H9 (cell line): ENCODE measurements at regions not wholly inside any gene's neighbourhood (a gene's known extent, or its start where the extent isn't known, plus 50 kb on each side); places are given as distances from the start of the nearest gene placed in this dataset.

Experiments used
- DNase-seq: peaks from one replicate; pipeline ENCODE4 v3.0.0-alpha.2; 2017
- H2AFZ ChIP-seq: one replicate; pipeline ENCODE4 v1.6.1; 2013; ENCODE audit warnings: mild to moderate bottlenecking, low read length, control low read depth, moderate library complexity
- H2AK5ac ChIP-seq: 2 replicates; pipeline ENCODE4 v1.6.1; 2013; ENCODE audit warnings: low read length, control low read depth, mixed read lengths; ENCODE audit not compliant: insufficient read length
- H2BK120ac ChIP-seq: one replicate; pipeline ENCODE4 v1.6.1; 2013; ENCODE audit warnings: low read depth, mild to moderate bottlenecking, low read length, control low read depth, inconsistent platforms; ENCODE audit not compliant: poor library complexity, severe bottlenecking
- H2BK12ac ChIP-seq: 2 replicates; pipeline ENCODE4 v1.6.1; 2013; ENCODE audit warnings: low read length, control low read depth, mixed read lengths, low read depth; ENCODE audit not compliant: insufficient read length
- H2BK15ac ChIP-seq: 2 replicates; pipeline ENCODE4 v1.6.1; 2013; ENCODE audit warnings: low read depth, low read length, control low read depth
- H2BK20ac ChIP-seq: one replicate; pipeline ENCODE4 v1.6.1; 2013; ENCODE audit warnings: low read depth, mild to moderate bottlenecking, low read length, control low read depth, inconsistent platforms; ENCODE audit not compliant: poor library complexity, severe bottlenecking
- H2BK5ac ChIP-seq: 2 replicates; pipeline ENCODE4 v1.6.1; 2013; ENCODE audit warnings: low read length, control low read depth, mixed read lengths; ENCODE audit not compliant: insufficient read length
- H3K14ac ChIP-seq: 2 replicates; pipeline ENCODE4 v1.6.1; 2013; ENCODE audit warnings: low read length, control low read depth; ENCODE audit not compliant: insufficient read depth
- H3K18ac ChIP-seq: 2 replicates; pipeline ENCODE4 v1.6.1; 2013; ENCODE audit warnings: low read depth, mild to moderate bottlenecking, mixed read lengths, low read length, control low read depth; ENCODE audit not compliant: insufficient read length
- H3K23ac ChIP-seq: 2 replicates; pipeline ENCODE4 v1.6.1; 2013; ENCODE audit warnings: low read length, control low read depth, mixed read lengths, low read depth; ENCODE audit not compliant: insufficient read length
- H3K23me2 ChIP-seq: 2 replicates; pipeline ENCODE4 v1.6.1; 2013; ENCODE audit warnings: low read depth, mild to moderate bottlenecking, mixed read lengths, low read length, control low read depth; ENCODE audit not compliant: insufficient read length, poor library complexity, severe bottlenecking
- H3K27ac ChIP-seq: 2 replicates; pipeline ENCODE4 v1.5.1; 2013; ENCODE audit warnings: low read length, control low read depth, mixed read lengths, low read depth; ENCODE audit not compliant: insufficient read length
- H3K27me3 ChIP-seq: 2 replicates; pipeline ENCODE4 v1.6.1; 2013; ENCODE audit warnings: low read length, control low read depth, inconsistent platforms; ENCODE audit not compliant: insufficient read depth
- H3K4ac ChIP-seq: 2 replicates; pipeline ENCODE4 v1.6.1; 2013; ENCODE audit warnings: low read depth, mild to moderate bottlenecking, control low read depth, inconsistent platforms, low read length, moderate library complexity
- H3K4me1 ChIP-seq: 2 replicates; pipeline ENCODE4 v1.6.1; 2013; ENCODE audit warnings: low read length, control low read depth, inconsistent platforms; ENCODE audit not compliant: insufficient read depth
- H3K4me2 ChIP-seq: 2 replicates; pipeline ENCODE4 v1.6.1; 2013; ENCODE audit warnings: low read length, control low read depth, mixed read lengths; ENCODE audit not compliant: insufficient read length, insufficient read depth
- H3K56ac ChIP-seq: 2 replicates; pipeline ENCODE4 v1.6.1; 2013; ENCODE audit warnings: low read depth, mild to moderate bottlenecking, mixed read lengths, low read length, control low read depth; ENCODE audit not compliant: insufficient read length
- H3K79me1 ChIP-seq: 2 replicates; pipeline ENCODE4 v1.6.1; 2013; ENCODE audit warnings: low read depth, mild to moderate bottlenecking, moderate library complexity, low read length, control low read depth, inconsistent platforms; ENCODE audit not compliant: insufficient read depth, poor library complexity, severe bottlenecking
- H3K79me2 ChIP-seq: 2 replicates; pipeline ENCODE4 v1.6.1; 2013; ENCODE audit warnings: low read length, control low read depth, inconsistent platforms; ENCODE audit not compliant: insufficient read depth
- H3K9ac ChIP-seq: 2 replicates; pipeline ENCODE4 v1.6.1; 2013; ENCODE audit warnings: low read length, control low read depth, mixed read lengths; ENCODE audit not compliant: insufficient read length; ENCODE audit errors: extremely low read depth
- H3K9me3 ChIP-seq: one replicate; pipeline ENCODE4 v1.6.1; 2013; ENCODE audit warnings: low read depth, low read length, inconsistent platforms; ENCODE audit not compliant: control insufficient read depth
- H3T11ph ChIP-seq: one replicate; pipeline ENCODE4 v1.6.1; 2013; ENCODE audit warnings: mild to moderate bottlenecking, low read length, control low read depth, inconsistent platforms
- H4K20me1 ChIP-seq: one replicate; pipeline ENCODE4 v1.6.1; 2013; ENCODE audit not compliant: control insufficient read depth, insufficient read length, insufficient read depth
- H4K5ac ChIP-seq: 2 replicates; pipeline ENCODE4 v1.6.1; 2013; ENCODE audit warnings: low read depth, mild to moderate bottlenecking, mixed read lengths, low read length, control low read depth; ENCODE audit not compliant: insufficient read length
- H4K8ac ChIP-seq: replicated peaks from 2 replicates; pipeline ENCODE4 v1.6.1; 2013; ENCODE audit warnings: low read length, control low read depth, mixed read lengths, low read depth; ENCODE audit not compliant: insufficient read length
- H4K91ac ChIP-seq: 2 replicates; pipeline ENCODE4 v1.6.1; 2013; ENCODE audit warnings: low read depth, mild to moderate bottlenecking, moderate library complexity, mixed read lengths, low read length, control low read depth; ENCODE audit not compliant: insufficient read length
- H3K27ac Mint-ChIP-seq, 3 experiments: 2 replicates in 2 of 3; 3 replicates in 1 of 3; pipeline ENCODE4 v1.8.0; 2020 to 2021; ENCODE audit warnings: mixed read lengths in 3 of 3, mild to moderate bottlenecking in 1 of 3, moderate library complexity in 1 of 3
- H3K27me3 Mint-ChIP-seq: 2 replicates; pipeline ENCODE4 v1.8.0; 2021; ENCODE audit warnings: low read depth, mild to moderate bottlenecking, moderate library complexity, mixed read lengths
- H3K36me3 Mint-ChIP-seq, 3 experiments: 2 replicates in 2 of 3; 3 replicates in 1 of 3; pipeline ENCODE4 v1.8.0; 2020 to 2021; ENCODE audit warnings: low read depth in 3 of 3, mixed read lengths in 3 of 3; ENCODE audit not compliant: insufficient read depth in 1 of 3
- H3K4me1 Mint-ChIP-seq, 2 experiments: 2 replicates each; pipeline ENCODE4 v1.8.0; 2020; ENCODE audit warnings: mixed read lengths in 2 of 2
- H3K4me3 Mint-ChIP-seq, 2 experiments: 2 replicates in 1 of 2; 3 replicates in 1 of 2; pipeline ENCODE4 v1.8.0; 2020 to 2021; ENCODE audit warnings: mild to moderate bottlenecking in 2 of 2, mixed read lengths in 2 of 2, moderate library complexity in 1 of 2
- H3K9me3 Mint-ChIP-seq, 2 experiments: 2 replicates in 1 of 2; 3 replicates in 1 of 2; pipeline ENCODE4 v1.8.0; 2020; ENCODE audit warnings: mild to moderate bottlenecking in 2 of 2, mixed read lengths in 2 of 2, moderate library complexity in 1 of 2
- CTCF ChIP-seq: fragments of 200-600 bp; sonication (generic); conservative IDR thresholded peaks from 3 replicates; pipeline ENCODE4 v1.8.0; 2021; ENCODE audit warnings: antibody characterized with exemption, mild to moderate bottlenecking
- WGBS: extraction: QIAGEN DNeasy Blood & Tissue Kit; methylation state at CpG from one replicate; pipeline ENCODE4 v1.1.7; 2013; ENCODE audit warnings: missing lambda C conversion rate, low lambda C conversion rate, mixed read lengths; ENCODE audit not compliant: insufficient read length; ENCODE audit errors: extremely low coverage; 5-methylcytosine and 5-hydroxymethylcytosine counted together

- H4K8ac ChIP-seq, result no peak overlapping the region
- no peaks in the 10 kb centered on the region for H3K23me2 ChIP-seq
- no peak overlapping the region for H2BK15ac ChIP-seq
- no peak for TF ChIP-seq CTCF
- H2BK12ac ChIP-seq, result no peak overlapping the region
- no peak overlapping the region for H2BK120ac ChIP-seq
- no peak overlapping the region for H3K18ac ChIP-seq
- H3K27ac ChIP-seq, result no peak overlapping the region
- H3K4ac ChIP-seq, result no peak overlapping the region
- peaks cover 100% of the 10 kb centered on the region for H3K9me3 ChIP-seq
- no peak overlapping the region for H3T11ph ChIP-seq
- H3K9me3 Mint-ChIP-seq, result peaks cover 96 to 97% of the 10 kb centered on the region in 2 experiments
- H4K20me1 ChIP-seq, result no peaks in the 10 kb centered on the region
- H3K4me1 Mint-ChIP-seq, result no peaks in the 10 kb centered on the region
- no peaks in the 10 kb centered on the region for H3K79me2 ChIP-seq
- no peak overlapping the region for H3K27ac Mint-ChIP-seq
- H3K27me3 ChIP-seq, result no peaks in the 10 kb centered on the region
- H2AK5ac ChIP-seq, result no peak overlapping the region
- no peaks in the 10 kb centered on the region for H3K79me1 ChIP-seq
- H3K9ac ChIP-seq, result no peak overlapping the region
- H2AFZ ChIP-seq, result no peak overlapping the region
- peaks cover 5 to 41% (median 18%) of the 10 kb centered on the region in 3 experiments; a peak in 6 of 7 replicates for H3K36me3 Mint-ChIP-seq
- no peak overlapping the region for H4K91ac ChIP-seq
- no peak overlapping the region for H3K4me2 ChIP-seq
- peaks cover 3% of the 10 kb centered on the region; the same call in 1 of the 2 replicates for H3K27me3 Mint-ChIP-seq
- no peak overlapping the region for H3K56ac ChIP-seq
- no peak overlapping the region for H2BK20ac ChIP-seq
- no peak overlapping the region for H3K23ac ChIP-seq
- no peak overlapping the region for H4K5ac ChIP-seq
- H3K4me3 Mint-ChIP-seq, result no peak overlapping the region
- H3K4me1 ChIP-seq, result no peaks in the 10 kb centered on the region
- H3K14ac ChIP-seq, result no peak overlapping the region
- WGBS, result no CpG with 5 or more reads among the region's 3 CpGs
- H2BK5ac ChIP-seq, result no peak overlapping the region
- no peak for DNase-seq
Measured at GRCh38 chr14:106507354-106507753, 981.0 kb downstream of the TMEM121 start.
